ENCODE measurements at regions not wholly inside any gene's neighbourhood (a gene's known extent, or its start where the extent isn't known, plus 50 kb on each side); places are given as distances from the start of the nearest gene placed in this dataset.

- DNase-seq (ENCODE audit: low read depth, low spot score) (no peak), ATAC-seq (no peak)
- BruUV-seq (replicated peaks) = no TSS peak
- no peaks in the 10 kb centered on the region for H3K4me1 ChIP-seq (ENCODE audit: control insufficient read depth, insufficient read depth, low read length)
- ChIA-PET CTCF (no interaction called here), POLR2A (no interaction called here)
- H3K4me3 ChIP-seq (ENCODE audit: low read depth in 2 of 2, low read length in 2 of 2) = no peak overlapping the region
- no peaks in the 10 kb centered on the region for H3K36me3 ChIP-seq (ENCODE audit: control insufficient read depth, insufficient read depth, low read length)
- no peaks in the 10 kb centered on the region for H3K9me3 ChIP-seq (ENCODE audit: control insufficient read depth, insufficient read depth, low read depth, low read length)
- in situ Hi-C loops (cut with HindIII; ENCODE audit: low pct_unique_long_range_greater_than_20kb, low sequenced_read_pairs) = no loop called here
- TF ChIP-seq POLR2AphosphoS5 (IDR thresholded peaks at IDR 0.05; ENCODE audit: low read depth, low read length) (no peak), CTCF (IDR thresholded peaks at IDR 0.05) (no peak), TCF7L2 (IDR thresholded peaks at IDR 0.05; ENCODE audit: low read depth, low read length) (no peak), REST (IDR thresholded peaks at IDR 0.05; ENCODE audit: insufficient read depth in 1 of 2, low read depth in 2 of 2, low read length in 1 of 2) (no peak), SIN3A (IDR thresholded peaks at IDR 0.05; ENCODE audit: borderline replicate concordance, insufficient read depth, low read depth, low read length) (no peak)
- no peak overlapping the region for H3K27ac ChIP-seq (ENCODE audit: low read length)
- intact Hi-C loops (cut with micrococcal nuclease; ENCODE audit: unreplicated experiment) = no loop called here
- no peaks in the 10 kb centered on the region; the same call in 1 of the 2 replicates for H3K27me3 ChIP-seq (ENCODE audit: control insufficient read depth, insufficient read depth, low read length)
These were observed 96.9 kb downstream of the FAM76B start for GRCh38 chr11:95692526-95693260.

- no peak for DNase-seq (ENCODE audit: low read depth, low spot score)
- Histone ChIP-seq H3K27me3 (ENCODE audit: control insufficient read depth, insufficient read depth, low read length) (no peaks in the 10 kb centered on the region; the same call in 1 of the 2 replicates), H3K4me3 (ENCODE audit: low read depth in 2 of 2, low read length in 2 of 2) (no peak overlapping the region), H3K9me3 (ENCODE audit: control insufficient read depth, insufficient read depth, low read depth, low read length) (no peaks in the 10 kb centered on the region), H3K4me1 (ENCODE audit: control insufficient read depth, insufficient read depth, low read length) (no peaks in the 10 kb centered on the region), H3K36me3 (ENCODE audit: control insufficient read depth, insufficient read depth, low read length) (no peaks in the 10 kb centered on the region), H3K27ac (ENCODE audit: low read length) (no peak overlapping the region)
- no peak for TF ChIP-seq SIN3A (IDR thresholded peaks at IDR 0.05; ENCODE audit: borderline replicate concordance, insufficient read depth, low read depth, low read length)
- TF ChIP-seq TCF7L2 (IDR thresholded peaks at IDR 0.05; ENCODE audit: low read depth, low read length) = no peak
- no peak for TF ChIP-seq REST (IDR thresholded peaks at IDR 0.05; ENCODE audit: insufficient read depth in 1 of 2, low read depth in 2 of 2, low read length in 1 of 2)
- TF ChIP-seq POLR2AphosphoS5 (IDR thresholded peaks at IDR 0.05; ENCODE audit: low read depth, low read length) = no peak
- TF ChIP-seq CTCF (IDR thresholded peaks at IDR 0.05) = no peak
- ChIA-PET CTCF (no interaction called here), POLR2A (no interaction called here)
- ATAC-seq = no peak
- intact Hi-C loops (cut with micrococcal nuclease; ENCODE audit: unreplicated experiment) (no loop called here), in situ Hi-C loops (cut with HindIII; ENCODE audit: low pct_unique_long_range_greater_than_20kb, low sequenced_read_pairs) (no loop called here)
- BruUV-seq (replicated peaks) = no TSS peak
These were observed 99.5 kb downstream of the FAM76B start for GRCh38 chr11:95690100-95690499.

Measured in Panc1 (cell line).